NCI-H2196 treated with DMSO at 0.1 percent for 48 hours (cell line): ENCODE measurements at regions not wholly inside any gene's neighbourhood (a gene's known extent, or its start where the extent isn't known, plus 50 kb on each side); places are given as distances from the start of the nearest gene placed in this dataset.
"Not testable (repeated sequence)": the region's sequence is repeated elsewhere in the genome, so short reads cannot be mapped to it uniquely, and the experiment has no call there.

ENCODE experiments used
- DNase-seq: peaks from one replicate; lab custom pipeline; 2025; ENCODE audit not compliant: unreplicated experiment; lab: John Stamatoyannopoulos, UW

GRCh38 chr7:118777308-118777707, 552.8 kb downstream of the ANKRD7 start:
- DNase-seq: no peak

GRCh38 chr7:118792682-118793081, 568.2 kb downstream of the ANKRD7 start:
- DNase-seq: no peak

DNA sequence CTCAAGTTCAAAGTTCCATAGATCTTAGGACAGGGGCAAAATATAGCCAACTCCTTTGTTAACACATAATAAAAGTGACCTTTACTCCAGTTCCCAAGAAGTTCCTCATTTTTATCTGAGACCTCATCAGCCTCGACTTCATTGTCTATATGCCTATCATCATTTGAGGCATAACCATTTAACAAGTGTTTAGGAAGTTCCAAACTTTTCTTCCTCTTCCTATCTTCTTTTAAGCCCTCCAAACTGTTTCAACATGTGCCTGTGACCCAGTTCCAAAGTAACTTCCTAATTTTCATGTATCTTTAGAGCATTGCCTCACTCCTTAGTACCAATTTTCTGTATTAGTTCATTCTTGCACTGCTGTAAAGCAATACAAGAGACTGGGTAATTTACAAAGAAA, 569.1 kb downstream of the ANKRD7 start:
- DNase-seq: no peak

DNA sequence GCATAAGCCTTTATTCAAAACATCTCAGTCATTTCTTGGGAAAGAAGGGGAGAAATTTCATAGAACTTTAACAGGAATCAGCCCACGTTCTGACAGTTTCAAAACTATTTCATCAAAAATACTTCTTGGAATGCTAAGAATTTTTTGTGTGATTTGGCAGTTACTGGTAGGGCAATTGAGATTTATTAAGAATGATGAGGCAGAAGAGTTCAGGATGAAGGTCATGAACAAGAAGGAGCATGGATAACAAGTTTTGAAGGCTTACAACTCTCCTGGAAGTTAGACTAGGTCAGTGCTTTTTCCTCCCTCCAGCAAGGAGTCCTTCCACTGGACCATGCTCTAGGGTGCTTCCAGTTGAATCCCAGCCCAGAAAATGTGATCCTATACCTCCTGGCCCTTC, 569.9 kb downstream of the ANKRD7 start:
- DNase-seq: no peak

DNA sequence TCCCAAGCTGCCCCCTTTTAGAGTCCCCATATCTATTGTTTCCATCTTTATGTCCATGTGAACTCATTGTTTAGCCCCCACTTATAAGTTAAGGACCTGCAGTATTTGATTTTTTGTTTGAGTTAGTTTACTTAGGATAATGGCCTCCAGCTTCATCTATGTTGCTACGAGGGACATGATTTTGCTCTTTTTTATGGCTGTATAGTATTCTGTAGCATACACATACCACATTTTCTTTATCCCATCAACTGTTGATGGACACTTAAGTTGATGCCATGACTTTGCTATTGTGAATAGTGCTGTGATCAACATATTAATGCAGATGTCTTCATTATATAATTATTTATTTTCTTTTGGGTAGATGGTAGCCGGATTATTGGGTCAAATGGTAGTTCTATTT, 576.9 kb downstream of the ANKRD7 start:
- DNase-seq: no peak

DNA sequence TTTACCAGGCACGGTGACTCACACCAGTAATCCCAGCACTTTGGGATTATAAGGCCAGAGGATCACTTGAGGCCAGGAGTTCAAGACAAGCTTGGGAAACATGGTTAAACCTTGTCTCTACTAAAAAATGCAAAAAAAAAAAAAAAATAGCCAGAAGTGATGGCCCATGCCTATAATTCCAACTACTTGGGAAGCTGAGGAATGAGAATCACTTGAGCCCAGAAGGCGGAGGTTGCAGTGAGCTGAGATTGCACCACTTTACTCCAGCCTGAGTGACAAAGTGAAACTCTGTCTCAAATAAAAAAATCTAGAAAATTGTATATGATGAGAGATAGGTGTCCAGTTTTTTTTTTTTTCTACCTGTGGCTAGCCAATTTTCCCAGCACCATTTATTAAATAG, 578.2 kb downstream of the ANKRD7 start:
- DNase-seq: no peak

- no peak for DNase-seq
Observed at GRCh38 chr7:118826246-118826645, 601.7 kb downstream of the ANKRD7 start.

DNA sequence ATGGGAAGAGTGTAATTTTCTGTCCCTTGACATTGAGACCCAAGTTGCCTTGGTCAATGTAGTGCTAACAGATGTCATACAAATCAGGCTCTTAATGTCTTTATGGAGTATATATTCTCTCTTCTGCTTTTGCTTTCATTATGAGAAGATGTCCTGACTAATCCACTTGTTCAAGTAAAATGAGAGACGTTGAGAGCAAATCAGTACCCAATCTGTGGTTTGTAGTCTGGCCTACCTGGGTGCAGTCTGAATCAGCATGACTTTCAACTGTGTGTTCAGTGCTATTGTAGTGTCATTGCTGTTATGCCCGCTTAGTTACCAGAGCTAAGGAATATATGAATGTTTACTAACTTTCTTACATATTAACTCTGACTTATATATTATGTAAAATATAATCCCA, 612.4 kb downstream of the ANKRD7 start:
- DNase-seq: no peak

DNA sequence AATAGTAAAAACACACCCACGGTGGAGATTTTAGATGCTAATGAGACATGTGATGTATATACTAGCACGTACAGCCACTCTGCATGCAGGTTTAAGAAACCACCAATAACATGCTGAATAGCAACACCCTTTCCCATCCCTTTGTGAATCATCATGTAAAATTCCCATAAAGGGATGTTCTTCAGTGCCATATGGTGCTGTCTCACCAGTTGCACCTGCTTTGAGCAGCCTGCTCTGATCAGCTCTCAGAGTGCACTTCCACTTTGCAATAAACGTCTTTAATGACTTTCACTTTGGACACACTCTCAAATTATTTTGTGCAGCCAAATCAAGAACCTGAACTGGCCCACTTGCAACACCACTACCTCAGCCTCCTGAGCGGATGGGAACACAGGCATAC, 615.0 kb downstream of the ANKRD7 start:
- DNase-seq: no peak

DNA sequence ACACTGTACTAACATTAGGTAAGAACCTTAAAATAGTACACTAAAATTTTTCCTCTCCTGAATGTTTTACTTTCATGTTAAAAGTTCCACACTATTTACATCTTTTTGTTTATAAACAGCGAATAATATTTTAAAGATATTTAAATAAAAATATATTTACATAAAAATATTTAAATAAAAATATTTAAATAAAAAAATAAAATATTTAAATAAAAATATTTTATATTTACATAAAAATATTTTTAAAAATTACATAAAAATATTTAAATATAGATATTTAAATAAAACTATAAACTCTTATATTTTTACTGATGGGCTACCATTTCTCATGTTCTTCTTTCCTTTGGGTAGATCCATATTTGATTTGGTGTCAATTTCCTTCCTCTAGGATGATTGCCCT, 619.0 kb downstream of the ANKRD7 start:
- no peak for DNase-seq

DNA sequence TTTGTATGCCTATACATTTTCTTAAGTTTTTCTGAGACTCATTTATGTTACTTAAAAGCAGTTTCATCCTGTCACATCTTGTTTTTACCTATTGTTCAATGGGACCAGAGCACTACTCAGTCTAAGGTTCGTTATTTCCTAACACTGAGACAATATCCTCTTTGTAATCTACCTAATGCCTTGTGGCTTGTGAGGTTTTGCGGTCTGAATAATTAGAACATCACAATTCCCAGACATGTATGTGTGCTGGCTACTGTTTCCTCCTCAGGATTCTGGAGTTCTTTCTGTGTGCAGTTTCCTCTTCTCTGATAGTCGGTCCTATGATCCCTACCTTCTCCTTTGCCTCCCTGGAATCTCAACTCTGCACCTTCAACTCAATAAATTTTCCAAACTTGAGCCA, 620.2 kb downstream of the ANKRD7 start:
- DNase-seq: no peak

GRCh38 chr7:118845791-118846190, 621.3 kb downstream of the ANKRD7 start:
- DNase-seq: no peak

GRCh38 chr7:118846977-118847376, 622.5 kb downstream of the ANKRD7 start:
- DNase-seq: no peak

DNA sequence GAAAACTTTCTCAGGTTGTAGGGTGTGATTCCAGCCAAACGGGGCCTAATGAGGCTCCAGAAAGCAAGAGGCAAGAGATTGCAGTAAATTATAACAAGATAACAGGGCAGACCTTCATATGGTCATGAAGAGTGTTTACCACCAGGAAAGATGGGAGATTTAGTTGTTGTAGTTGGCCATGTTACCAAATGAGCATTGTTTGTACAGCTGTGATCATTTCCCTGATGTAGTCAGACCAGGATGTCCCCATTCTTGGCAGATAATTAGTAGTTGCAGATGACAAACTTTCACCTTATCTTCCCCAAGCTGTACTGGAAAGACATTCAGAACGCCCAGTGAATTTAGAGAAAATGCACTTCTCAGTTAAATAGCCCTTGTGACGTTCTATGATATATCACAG, 630.8 kb downstream of the ANKRD7 start:
- DNase-seq: peak; percentile 10

DNA sequence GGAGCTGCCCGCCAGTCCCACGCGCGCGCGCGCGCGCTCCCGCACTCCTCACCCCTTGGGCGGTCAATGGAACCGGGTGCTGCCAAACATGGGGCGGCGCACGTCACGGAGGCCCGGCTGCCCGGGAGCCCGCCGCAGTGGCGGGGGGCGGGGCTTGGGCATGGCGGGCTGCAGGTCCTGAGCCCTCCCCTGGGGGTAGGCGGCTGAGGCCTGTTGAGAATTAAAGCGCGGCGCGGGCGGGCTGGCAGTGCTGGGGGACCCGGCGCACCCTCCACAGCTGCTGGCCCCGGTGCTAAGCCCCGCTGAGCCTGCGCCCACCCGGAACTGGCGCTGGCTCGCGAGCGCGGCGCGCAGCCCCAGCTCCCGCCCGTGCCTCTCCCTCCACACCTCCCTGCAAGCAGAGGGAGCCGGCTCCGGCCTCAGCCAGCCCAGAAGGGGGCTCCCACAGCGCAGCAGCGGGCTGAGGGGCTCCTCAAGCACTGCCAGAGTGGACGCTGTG, 634.2 kb downstream of the ANKRD7 start:
- DNase-seq: no peak

DNA sequence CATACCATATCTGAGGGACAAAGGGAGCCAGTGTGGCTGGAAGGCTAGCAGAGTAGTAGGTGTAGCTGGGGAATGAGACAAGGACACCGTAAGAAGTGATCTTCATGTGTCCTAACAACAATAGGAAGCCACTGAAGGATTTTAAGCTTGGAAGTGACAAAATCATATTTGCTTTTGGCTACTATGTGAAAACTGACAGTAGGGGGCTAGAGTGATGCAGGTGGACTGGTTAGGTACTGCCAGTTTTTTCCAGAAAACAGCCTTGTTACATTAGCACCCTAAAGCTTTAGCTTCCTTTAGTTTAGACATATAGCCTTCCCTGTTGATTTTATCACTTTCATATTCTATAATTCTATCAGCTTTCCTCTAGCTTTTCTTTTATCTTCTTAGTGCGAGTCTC, 637.1 kb downstream of the ANKRD7 start:
- no peak for DNase-seq

- DNase-seq: no peak
Observed at GRCh38 chr7:118862740-118863139, 638.2 kb downstream of the ANKRD7 start.

DNA sequence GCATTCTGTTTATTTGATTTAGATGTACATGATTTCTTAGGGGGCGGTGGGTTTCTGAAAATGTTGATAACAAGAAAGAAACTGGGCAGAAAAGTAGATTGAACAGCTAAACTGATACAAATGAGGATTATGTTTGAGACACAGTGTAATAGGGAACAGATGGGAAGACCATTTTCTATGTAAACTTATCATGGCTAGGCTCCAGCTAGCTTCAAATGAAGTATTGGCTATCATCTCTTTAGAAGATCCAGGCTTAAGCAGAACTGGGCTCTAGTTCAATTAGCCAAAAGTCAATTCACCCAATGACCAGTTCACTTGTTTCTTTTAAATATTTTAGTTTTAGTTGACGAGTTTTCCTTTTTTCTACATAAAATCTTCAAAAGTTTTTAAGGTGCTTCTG, 639.5 kb downstream of the ANKRD7 start:
- no peak for DNase-seq

DNA sequence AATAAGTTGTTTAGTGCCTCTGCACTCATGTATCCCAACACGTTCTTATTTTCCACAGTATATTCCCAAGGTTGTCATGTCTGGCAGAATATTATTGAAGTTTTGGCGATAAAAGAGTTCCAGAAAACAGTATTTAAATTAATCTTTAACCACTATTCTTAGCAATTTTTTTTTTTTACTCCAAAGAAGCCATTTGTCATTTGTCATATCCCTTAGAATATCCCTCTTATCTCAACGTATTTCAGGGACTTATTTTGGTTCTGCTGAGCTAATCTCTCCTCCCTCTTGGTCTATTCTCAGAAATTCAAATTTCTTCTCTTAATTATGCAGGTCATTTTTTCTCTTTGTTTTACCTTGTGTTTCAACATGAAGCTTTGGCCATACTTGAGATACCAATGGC, 643.4 kb downstream of the ANKRD7 start:
- DNase-seq: no peak

DNA sequence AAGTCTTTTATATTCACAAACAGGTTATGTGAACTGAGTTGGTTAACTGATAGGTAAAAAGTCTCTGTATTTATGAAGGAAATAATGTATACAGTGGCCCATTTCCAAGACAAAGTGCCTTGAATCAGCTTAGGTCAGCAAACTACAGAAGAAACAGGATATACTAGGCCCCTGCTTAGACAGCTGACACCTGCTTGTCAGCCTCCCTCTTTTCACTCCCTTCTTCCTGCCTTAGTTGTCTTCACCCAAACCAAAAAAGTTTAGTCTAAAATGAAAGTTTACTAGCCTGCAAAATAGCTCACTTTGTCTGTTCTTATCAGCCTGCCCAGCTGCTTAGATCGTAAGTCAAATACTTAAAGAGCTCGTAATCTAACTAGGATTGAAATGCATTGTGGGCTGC, 644.6 kb downstream of the ANKRD7 start:
- DNase-seq: not testable (repeated sequence)

DNA sequence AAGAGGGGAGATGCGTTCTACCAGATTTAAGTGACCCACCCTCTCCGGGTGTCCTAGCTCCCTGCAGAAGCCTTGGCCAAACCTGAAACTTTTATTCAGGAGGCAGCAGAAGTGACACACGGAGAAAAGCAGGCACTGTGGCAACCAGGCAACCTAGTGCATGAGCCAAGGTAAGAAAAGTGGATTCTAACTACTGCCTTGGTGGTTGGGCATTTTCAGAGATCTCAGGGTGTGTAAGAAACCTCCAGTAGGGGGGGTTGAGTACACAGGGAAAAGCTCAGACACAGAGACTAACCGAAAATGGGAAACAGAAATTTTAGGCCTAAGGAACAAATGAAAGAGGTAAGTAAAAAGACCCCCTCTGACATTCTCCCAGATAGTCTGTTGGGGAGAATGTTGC, 645.7 kb downstream of the ANKRD7 start:
- DNase-seq: no peak

GRCh38 chr7:118872568-118872967, 648.1 kb downstream of the ANKRD7 start:
- no peak for DNase-seq

- DNase-seq: no peak
Observed at GRCh38 chr7:118877187-118877586, 652.7 kb downstream of the ANKRD7 start.

GRCh38 chr7:118878336-118878735, 653.8 kb downstream of the ANKRD7 start:
- DNase-seq: no peak
